ENCODE measurements at regions not wholly inside any gene's neighbourhood (a gene's known extent, or its start where the extent isn't known, plus 50 kb on each side); places are given as distances from the start of the nearest gene placed in this dataset.

DNA sequence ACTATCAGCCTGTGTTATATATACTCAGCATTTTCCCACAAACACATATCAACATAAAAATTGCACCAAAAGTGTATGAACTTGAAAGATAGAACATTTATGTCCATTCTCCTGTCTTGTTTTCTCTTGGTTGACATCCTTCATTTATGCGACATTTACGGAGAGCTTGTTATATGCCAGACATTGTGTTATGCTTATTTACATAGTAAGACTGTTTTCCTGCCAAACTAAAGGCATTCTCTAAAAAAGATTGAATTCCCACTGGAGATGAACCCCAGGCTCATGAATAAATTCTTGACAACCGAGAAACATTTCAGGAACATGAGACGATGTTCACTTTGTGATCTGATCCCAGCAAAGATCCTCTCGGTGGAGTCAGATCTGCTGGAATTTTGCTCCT is 131.0 kb downstream of the RAP2A start:
- no peak for ATAC-seq
- TF ChIP-seq POLR2AphosphoS5 (IDR thresholded peaks at IDR 0.05; ENCODE audit: low read depth) = no peak
- TF ChIP-seq STAT1 (IDR thresholded peaks at IDR 0.05; ENCODE audit: unreplicated experiment) = no peak
- TF ChIP-seq CREB1 (CRISPR knock-in tag; IDR thresholded peaks at IDR 0.05; ENCODE audit: low read depth) = no peak
- TF ChIP-seq, protein P1, sequence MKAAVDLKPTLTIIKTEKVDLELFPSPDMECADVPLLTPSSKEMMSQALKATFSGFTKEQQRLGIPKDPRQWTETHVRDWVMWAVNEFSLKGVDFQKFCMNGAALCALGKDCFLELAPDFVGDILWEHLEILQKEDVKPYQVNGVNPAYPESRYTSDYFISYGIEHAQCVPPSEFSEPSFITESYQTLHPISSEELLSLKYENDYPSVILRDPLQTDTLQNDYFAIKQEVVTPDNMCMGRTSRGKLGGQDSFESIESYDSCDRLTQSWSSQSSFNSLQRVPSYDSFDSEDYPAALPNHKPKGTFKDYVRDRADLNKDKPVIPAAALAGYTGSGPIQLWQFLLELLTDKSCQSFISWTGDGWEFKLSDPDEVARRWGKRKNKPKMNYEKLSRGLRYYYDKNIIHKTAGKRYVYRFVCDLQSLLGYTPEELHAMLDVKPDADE (IDR thresholded peaks at IDR 0.05) = no peak
- TF ChIP-seq JUNB (IDR thresholded peaks at IDR 0.05; ENCODE audit: unreplicated experiment) = no peak
- TF ChIP-seq, protein P2, sequence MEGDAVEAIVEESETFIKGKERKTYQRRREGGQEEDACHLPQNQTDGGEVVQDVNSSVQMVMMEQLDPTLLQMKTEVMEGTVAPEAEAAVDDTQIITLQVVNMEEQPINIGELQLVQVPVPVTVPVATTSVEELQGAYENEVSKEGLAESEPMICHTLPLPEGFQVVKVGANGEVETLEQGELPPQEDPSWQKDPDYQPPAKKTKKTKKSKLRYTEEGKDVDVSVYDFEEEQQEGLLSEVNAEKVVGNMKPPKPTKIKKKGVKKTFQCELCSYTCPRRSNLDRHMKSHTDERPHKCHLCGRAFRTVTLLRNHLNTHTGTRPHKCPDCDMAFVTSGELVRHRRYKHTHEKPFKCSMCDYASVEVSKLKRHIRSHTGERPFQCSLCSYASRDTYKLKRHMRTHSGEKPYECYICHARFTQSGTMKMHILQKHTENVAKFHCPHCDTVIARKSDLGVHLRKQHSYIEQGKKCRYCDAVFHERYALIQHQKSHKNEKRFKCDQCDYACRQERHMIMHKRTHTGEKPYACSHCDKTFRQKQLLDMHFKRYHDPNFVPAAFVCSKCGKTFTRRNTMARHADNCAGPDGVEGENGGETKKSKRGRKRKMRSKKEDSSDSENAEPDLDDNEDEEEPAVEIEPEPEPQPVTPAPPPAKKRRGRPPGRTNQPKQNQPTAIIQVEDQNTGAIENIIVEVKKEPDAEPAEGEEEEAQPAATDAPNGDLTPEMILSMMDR (conservative IDR thresholded peaks at IDR 0.05; ENCODE audit: low read depth in 2 of 2) = no peak
- TF ChIP-seq, protein P3, sequence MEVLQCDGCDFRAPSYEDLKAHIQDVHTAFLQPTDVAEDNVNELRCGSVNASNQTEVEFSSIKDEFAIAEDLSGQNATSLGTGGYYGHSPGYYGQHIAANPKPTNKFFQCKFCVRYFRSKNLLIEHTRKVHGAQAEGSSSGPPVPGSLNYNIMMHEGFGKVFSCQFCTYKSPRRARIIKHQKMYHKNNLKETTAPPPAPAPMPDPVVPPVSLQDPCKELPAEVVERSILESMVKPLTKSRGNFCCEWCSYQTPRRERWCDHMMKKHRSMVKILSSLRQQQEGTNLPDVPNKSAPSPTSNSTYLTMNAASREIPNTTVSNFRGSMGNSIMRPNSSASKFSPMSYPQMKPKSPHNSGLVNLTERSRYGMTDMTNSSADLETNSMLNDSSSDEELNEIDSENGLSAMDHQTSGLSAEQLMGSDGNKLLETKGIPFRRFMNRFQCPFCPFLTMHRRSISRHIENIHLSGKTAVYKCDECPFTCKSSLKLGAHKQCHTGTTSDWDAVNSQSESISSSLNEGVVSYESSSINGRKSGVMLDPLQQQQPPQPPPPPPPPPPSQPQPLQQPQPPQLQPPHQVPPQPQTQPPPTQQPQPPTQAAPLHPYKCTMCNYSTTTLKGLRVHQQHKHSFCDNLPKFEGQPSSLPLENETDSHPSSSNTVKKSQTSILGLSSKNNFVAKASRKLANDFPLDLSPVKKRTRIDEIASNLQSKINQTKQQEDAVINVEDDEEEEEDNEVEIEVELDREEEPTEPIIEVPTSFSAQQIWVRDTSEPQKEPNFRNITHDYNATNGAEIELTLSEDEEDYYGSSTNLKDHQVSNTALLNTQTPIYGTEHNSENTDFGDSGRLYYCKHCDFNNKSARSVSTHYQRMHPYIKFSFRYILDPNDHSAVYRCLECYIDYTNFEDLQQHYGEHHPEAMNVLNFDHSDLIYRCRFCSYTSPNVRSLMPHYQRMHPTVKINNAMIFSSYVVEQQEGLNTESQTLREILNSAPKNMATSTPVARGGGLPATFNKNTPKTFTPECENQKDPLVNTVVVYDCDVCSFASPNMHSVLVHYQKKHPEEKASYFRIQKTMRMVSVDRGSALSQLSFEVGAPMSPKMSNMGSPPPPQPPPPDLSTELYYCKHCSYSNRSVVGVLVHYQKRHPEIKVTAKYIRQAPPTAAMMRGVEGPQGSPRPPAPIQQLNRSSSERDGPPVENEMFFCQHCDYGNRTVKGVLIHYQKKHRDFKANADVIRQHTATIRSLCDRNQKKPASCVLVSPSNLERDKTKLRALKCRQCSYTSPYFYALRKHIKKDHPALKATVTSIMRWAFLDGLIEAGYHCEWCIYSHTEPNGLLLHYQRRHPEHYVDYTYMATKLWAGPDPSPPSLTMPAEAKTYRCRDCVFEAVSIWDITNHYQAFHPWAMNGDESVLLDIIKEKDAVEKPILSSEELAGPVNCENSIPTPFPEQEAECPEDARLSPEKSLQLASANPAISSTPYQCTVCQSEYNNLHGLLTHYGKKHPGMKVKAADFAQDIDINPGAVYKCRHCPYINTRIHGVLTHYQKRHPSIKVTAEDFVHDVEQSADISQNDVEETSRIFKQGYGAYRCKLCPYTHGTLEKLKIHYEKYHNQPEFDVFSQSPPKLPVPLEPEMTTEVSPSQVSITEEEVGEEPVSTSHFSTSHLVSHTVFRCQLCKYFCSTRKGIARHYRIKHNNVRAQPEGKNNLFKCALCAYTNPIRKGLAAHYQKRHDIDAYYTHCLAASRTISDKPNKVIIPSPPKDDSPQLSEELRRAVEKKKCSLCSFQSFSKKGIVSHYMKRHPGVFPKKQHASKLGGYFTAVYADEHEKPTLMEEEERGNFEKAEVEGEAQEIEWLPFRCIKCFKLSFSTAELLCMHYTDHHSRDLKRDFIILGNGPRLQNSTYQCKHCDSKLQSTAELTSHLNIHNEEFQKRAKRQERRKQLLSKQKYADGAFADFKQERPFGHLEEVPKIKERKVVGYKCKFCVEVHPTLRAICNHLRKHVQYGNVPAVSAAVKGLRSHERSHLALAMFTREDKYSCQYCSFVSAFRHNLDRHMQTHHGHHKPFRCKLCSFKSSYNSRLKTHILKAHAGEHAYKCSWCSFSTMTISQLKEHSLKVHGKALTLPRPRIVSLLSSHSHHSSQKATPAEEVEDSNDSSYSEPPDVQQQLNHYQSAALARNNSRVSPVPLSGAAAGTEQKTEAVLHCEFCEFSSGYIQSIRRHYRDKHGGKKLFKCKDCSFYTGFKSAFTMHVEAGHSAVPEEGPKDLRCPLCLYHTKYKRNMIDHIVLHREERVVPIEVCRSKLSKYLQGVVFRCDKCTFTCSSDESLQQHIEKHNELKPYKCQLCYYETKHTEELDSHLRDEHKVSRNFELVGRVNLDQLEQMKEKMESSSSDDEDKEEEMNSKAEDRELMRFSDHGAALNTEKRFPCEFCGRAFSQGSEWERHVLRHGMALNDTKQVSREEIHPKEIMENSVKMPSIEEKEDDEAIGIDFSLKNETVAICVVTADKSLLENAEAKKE (CRISPR knock-in tag; IDR thresholded peaks at IDR 0.05) = no peak
- TF ChIP-seq NANOG (IDR thresholded peaks at IDR 0.05; ENCODE audit: borderline replicate concordance) = no peak
- H3K27ac Mint-ChIP-seq = no peak overlapping the region

More for the DNA sequence above, 131.0 kb downstream of the RAP2A start:
- no peaks in the 10 kb centered on the region for H3K9me2 ChIP-seq (ENCODE audit: insufficient read depth)
- no peak overlapping the region for H3K4me3 ChIP-seq
- DNase-seq (ENCODE audit: low spot score) = no peak
- H3K4me1 ChIP-seq (ENCODE audit: insufficient read depth) = peaks cover 2% of the 10 kb centered on the region
- no peaks in the 10 kb centered on the region for H3F3A ChIP-seq (replicated peaks; ENCODE audit: low read depth)
- H3K4me2 ChIP-seq = no peak overlapping the region
- no peak overlapping the region for H3K4me3 Mint-ChIP-seq
- no peaks in the 10 kb centered on the region for H3K9me3 Mint-ChIP-seq
- no peaks in the 10 kb centered on the region for H4K20me1 ChIP-seq (replicated peaks; ENCODE audit: insufficient read depth)
- H3K36me3 Mint-ChIP-seq (ENCODE audit: low read depth) = no peaks in the 10 kb centered on the region
- H3K27ac ChIP-seq (ENCODE audit: low read depth) = no peak overlapping the region
- peaks cover 3% of the 10 kb centered on the region for H3K27me3 Mint-ChIP-seq (ENCODE audit: insufficient read depth, low read depth, poor library complexity)
- no peaks in the 10 kb centered on the region for H3K27me3 ChIP-seq (ENCODE audit: insufficient read depth)
- no peaks in the 10 kb centered on the region for H3K36me3 ChIP-seq (ENCODE audit: insufficient read depth)
- H3K4me1 Mint-ChIP-seq = peaks cover 16% of the 10 kb centered on the region
- no peak overlapping the region for H2AFZ ChIP-seq
- no peaks in the 10 kb centered on the region for H3K79me2 ChIP-seq (replicated peaks; ENCODE audit: insufficient read depth)
